ENCODE measurements at regions not wholly inside any gene's neighbourhood (a gene's known extent, or its start where the extent isn't known, plus 50 kb on each side); places are given as distances from the start of the nearest gene placed in this dataset.

DNA sequence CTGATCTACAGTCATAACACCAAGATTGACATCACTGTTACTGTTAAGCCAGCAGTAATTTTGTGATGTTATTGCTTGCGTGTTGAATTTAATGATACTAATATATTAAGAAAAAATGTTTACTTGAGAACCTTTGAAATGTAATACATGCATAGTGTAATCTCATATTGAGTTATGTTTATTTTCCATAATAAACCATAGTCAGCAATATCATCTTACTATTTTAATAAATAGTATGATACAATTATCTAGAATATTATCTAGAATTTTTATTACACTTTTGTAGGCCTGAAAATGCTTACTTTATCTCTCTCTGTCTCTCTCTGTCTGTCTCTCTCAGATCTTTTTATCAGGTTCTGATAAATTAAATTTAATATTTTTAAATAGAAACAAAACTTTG, 843.1 kb downstream of the KCNT2 start:
- H4K20me1 ChIP-seq (ENCODE audit: insufficient read depth, low read length), result no peaks in the 10 kb centered on the region
- no peaks in the 10 kb centered on the region for H3K9me3 ChIP-seq (ENCODE audit: low read length)
- peaks cover 4% of the 10 kb centered on the region for H3K4me1 ChIP-seq (ENCODE audit: insufficient read depth, low read length, severe bottlenecking)
- H3F3A ChIP-seq (ENCODE audit: insufficient read depth, low read length), result no peaks in the 10 kb centered on the region
- H3K79me2 ChIP-seq (ENCODE audit: insufficient read depth, low read length), result no peaks in the 10 kb centered on the region
- no peak overlapping the region for H3K4me2 ChIP-seq (ENCODE audit: low read length)
- H3K9ac ChIP-seq (ENCODE audit: low read length), result no peak overlapping the region
- H2AFZ ChIP-seq (ENCODE audit: low read length), result no peak overlapping the region
- no peak for TF ChIP-seq EZH2 (IDR thresholded peaks at IDR 0.05; ENCODE audit: borderline replicate concordance, low read length)
- TF ChIP-seq, protein P1, sequence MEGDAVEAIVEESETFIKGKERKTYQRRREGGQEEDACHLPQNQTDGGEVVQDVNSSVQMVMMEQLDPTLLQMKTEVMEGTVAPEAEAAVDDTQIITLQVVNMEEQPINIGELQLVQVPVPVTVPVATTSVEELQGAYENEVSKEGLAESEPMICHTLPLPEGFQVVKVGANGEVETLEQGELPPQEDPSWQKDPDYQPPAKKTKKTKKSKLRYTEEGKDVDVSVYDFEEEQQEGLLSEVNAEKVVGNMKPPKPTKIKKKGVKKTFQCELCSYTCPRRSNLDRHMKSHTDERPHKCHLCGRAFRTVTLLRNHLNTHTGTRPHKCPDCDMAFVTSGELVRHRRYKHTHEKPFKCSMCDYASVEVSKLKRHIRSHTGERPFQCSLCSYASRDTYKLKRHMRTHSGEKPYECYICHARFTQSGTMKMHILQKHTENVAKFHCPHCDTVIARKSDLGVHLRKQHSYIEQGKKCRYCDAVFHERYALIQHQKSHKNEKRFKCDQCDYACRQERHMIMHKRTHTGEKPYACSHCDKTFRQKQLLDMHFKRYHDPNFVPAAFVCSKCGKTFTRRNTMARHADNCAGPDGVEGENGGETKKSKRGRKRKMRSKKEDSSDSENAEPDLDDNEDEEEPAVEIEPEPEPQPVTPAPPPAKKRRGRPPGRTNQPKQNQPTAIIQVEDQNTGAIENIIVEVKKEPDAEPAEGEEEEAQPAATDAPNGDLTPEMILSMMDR (IDR thresholded peaks at IDR 0.05; ENCODE audit: low read length), result no peak
- H3K27me3 ChIP-seq (ENCODE audit: insufficient read depth, low read length), result no peaks in the 10 kb centered on the region
- no peaks in the 10 kb centered on the region for H3K36me3 ChIP-seq (ENCODE audit: insufficient read depth, low read length)
- H3K4me3 ChIP-seq (ENCODE audit: low read depth, low read length, poor library complexity, severe bottlenecking), result no peak overlapping the region
- H3K9me2 ChIP-seq (ENCODE audit: low read depth, low read length), result no peaks in the 10 kb centered on the region
- no peak overlapping the region for H3K27ac ChIP-seq (ENCODE audit: low read depth, low read length, poor library complexity, severe bottlenecking)

DNA sequence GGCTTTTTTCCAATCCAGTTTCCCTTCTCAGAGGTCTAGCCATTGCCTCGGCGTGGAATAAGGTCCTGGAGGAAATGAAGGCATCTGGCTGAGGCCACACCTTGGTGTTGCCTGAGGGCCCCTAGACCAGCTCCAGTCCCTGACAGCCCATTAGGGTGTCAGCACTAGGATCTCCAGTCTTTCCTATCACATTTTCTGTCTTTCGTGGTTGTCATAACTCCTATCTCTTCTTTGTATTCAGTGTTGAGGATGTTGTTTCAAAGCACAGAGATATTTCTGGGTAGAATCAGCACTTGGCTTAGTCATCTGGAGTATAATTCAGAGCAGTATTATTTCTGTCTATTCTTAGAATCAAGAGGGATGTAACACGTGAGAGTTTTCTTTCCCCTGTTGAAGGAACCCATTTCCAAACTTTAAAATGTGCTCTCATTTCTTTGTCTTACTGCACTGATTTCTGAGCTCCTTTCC, 844.3 kb downstream of the KCNT2 start:
- H3K9me2 ChIP-seq (ENCODE audit: low read depth, low read length), result no peaks in the 10 kb centered on the region
- no peaks in the 10 kb centered on the region for H4K20me1 ChIP-seq (ENCODE audit: insufficient read depth, low read length)
- no peaks in the 10 kb centered on the region for H3K79me2 ChIP-seq (ENCODE audit: insufficient read depth, low read length)
- no peaks in the 10 kb centered on the region for H3K27me3 ChIP-seq (ENCODE audit: insufficient read depth, low read length)
- no peak overlapping the region for H2AFZ ChIP-seq (ENCODE audit: low read length)
- peak overlapping the region; percentile 53 for H3K4me2 ChIP-seq (ENCODE audit: low read length)
- no peak overlapping the region for H3K27ac ChIP-seq (ENCODE audit: low read depth, low read length, poor library complexity, severe bottlenecking)
- peak overlapping the region; percentile 31 for H3K4me3 ChIP-seq (ENCODE audit: low read depth, low read length, poor library complexity, severe bottlenecking)
- no peak overlapping the region for H3K9ac ChIP-seq (ENCODE audit: low read length)
- no peaks in the 10 kb centered on the region for H3K36me3 ChIP-seq (ENCODE audit: insufficient read depth, low read length)
- TF ChIP-seq EZH2 (IDR thresholded peaks at IDR 0.05; ENCODE audit: borderline replicate concordance, low read length), result no peak
- TF ChIP-seq, protein P1 (IDR thresholded peaks at IDR 0.05; ENCODE audit: low read length), result no peak
- peaks cover 4% of the 10 kb centered on the region for H3K4me1 ChIP-seq (ENCODE audit: insufficient read depth, low read length, severe bottlenecking)
- H3K9me3 ChIP-seq (ENCODE audit: low read length), result no peaks in the 10 kb centered on the region
- H3F3A ChIP-seq (ENCODE audit: insufficient read depth, low read length), result no peaks in the 10 kb centered on the region

DNA sequence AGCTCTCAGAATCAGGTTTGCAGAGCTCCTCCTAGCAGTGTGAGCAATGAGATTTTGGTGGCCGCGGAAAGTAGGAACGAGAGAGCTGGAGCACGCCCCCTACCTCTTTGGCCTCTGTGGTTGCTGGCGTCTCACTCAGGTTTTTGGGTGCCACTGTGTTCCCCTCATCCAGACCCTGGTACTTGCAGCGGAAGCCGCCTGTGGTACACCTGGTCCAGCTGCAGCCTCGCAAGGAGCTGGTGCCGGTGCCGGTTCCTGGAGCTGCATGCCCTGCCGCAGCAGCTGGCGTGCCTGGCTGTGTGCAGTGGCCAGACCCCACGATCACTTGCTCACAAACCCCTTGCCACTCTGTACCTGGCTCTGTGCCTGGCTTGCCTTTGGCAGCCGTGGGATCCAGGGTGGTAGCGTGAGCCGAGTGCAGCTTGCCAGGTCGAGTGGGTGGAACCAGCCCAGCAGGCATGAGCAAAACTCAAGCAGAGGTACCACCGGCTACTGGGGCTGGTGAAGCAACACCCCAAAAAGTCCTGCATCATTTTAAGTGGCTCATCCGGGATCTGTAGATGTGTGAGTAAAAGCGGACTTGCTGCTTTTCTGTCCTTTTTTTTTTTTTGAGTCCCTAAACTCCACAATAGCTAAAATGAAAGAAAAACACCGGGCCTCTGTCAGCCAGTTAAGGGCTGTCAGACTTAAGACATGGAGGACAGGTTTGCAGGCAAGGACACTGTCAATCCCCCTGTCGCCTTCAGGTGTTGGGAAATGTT, 844.9 kb downstream of the KCNT2 start:
- no peaks in the 10 kb centered on the region for H3K9me3 ChIP-seq (ENCODE audit: low read length)
- peak overlapping the region; percentile 31 for H3K4me3 ChIP-seq (ENCODE audit: low read depth, low read length, poor library complexity, severe bottlenecking)
- no peaks in the 10 kb centered on the region for H3K27me3 ChIP-seq (ENCODE audit: insufficient read depth, low read length)
- H3K4me1 ChIP-seq (ENCODE audit: insufficient read depth, low read length, severe bottlenecking), result peaks cover 4% of the 10 kb centered on the region
- H3F3A ChIP-seq (ENCODE audit: insufficient read depth, low read length), result no peaks in the 10 kb centered on the region
- no peak overlapping the region for H3K9ac ChIP-seq (ENCODE audit: low read length)
- H3K4me2 ChIP-seq (ENCODE audit: low read length), result peak overlapping the region; percentile 53
- TF ChIP-seq EZH2 (IDR thresholded peaks at IDR 0.05; ENCODE audit: borderline replicate concordance, low read length), result no peak
- TF ChIP-seq, protein P1 (IDR thresholded peaks at IDR 0.05; ENCODE audit: low read length), result no peak
- no peaks in the 10 kb centered on the region for H4K20me1 ChIP-seq (ENCODE audit: insufficient read depth, low read length)
- no peak overlapping the region for H3K27ac ChIP-seq (ENCODE audit: low read depth, low read length, poor library complexity, severe bottlenecking)
- H3K79me2 ChIP-seq (ENCODE audit: insufficient read depth, low read length), result no peaks in the 10 kb centered on the region
- H3K9me2 ChIP-seq (ENCODE audit: low read depth, low read length), result no peaks in the 10 kb centered on the region
- no peaks in the 10 kb centered on the region for H3K36me3 ChIP-seq (ENCODE audit: insufficient read depth, low read length)
- no peak overlapping the region for H2AFZ ChIP-seq (ENCODE audit: low read length)
